Kidney tubule cell (primary cell): ENCODE measurements at regions not wholly inside any gene's neighbourhood (a gene's known extent, or its start where the extent isn't known, plus 50 kb on each side); places are given as distances from the start of the nearest gene placed in this dataset.
"Not testable (repeated sequence)": the region's sequence is repeated elsewhere in the genome, so short reads cannot be mapped to it uniquely, and the experiment has no call there.

Source experiments
- DNase-seq: peaks from one replicate; pipeline ENCODE4 v3.0.0-alpha.2; 2018; ENCODE audit warnings: low spot score

DNA sequence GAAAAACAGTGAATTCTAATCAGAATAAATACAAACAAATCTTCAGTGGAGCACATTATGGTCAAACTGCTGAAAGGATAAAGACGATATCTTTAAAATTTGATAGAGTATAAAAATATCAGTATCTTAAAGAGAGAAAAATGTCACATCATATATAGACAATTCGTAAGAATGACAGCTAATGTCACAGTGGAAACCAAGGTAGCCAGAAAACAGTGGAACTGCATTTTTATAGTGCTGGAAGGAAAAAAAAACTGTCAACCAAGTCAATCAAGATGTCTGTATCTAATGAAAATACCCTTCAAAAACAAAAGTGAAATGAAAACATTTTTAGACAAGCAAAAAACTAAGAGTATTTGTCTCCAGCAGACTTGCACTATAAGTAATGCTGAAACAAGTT lies 73.4 kb upstream of the HMGXB4 start:
- DNase-seq: no peak

DNA sequence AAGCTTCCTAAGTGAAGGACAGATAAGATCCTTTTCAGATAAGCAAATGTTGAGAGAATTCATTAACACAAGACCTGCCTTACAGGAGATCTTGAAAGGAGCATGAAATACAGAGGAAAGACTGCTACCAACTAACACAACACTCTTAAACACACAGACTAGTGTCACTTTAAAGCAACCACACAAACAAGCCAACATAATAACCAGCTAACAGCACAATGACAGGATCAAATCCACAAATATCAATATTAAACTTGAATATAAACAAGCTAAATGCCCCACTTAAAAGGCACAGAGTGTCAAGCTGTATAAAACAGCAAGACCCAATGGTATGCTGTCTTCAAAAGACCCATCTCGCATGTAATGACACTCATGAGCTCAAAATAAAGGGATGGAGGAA lies 70.8 kb upstream of the HMGXB4 start:
- no peak for DNase-seq

DNA sequence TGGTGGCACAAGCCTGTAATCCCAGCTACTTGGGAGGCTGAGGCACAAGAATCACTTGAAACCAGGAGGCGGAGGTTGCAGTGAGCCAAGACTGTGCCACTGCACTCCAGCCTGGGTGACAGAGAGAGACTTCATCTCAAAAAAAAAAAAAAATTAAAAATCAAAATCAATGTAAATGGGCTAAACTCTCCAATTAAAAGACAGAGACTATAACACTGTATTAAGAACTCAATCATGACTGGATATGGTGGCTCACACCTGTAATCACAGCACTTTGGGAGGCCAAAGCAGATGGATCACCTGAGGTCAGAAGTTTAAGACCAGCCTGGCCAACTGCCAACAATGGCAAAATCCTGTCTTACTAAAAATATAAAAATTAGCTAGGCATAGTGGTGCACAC lies 68.4 kb upstream of the HMGXB4 start:
- DNase-seq: not testable (repeated sequence)

DNA sequence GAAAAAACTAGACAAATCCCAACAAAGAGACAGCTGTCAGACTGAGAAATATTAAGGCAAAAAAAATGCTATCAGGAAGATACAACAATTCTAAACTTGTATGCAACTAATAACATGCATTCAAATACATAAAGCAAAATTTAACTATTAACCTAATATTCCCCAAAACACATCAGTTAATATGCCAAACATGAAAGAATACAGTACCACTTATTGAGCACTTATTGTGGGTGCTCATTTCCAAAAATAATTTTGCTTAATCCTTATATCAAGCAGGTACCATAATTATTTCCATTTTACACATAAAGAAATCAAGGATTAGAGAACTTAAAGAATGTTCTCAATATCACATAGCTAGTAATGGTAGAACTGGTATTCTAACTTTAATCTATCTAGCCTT lies 67.7 kb upstream of the HMGXB4 start:
- no peak for DNase-seq

DNA sequence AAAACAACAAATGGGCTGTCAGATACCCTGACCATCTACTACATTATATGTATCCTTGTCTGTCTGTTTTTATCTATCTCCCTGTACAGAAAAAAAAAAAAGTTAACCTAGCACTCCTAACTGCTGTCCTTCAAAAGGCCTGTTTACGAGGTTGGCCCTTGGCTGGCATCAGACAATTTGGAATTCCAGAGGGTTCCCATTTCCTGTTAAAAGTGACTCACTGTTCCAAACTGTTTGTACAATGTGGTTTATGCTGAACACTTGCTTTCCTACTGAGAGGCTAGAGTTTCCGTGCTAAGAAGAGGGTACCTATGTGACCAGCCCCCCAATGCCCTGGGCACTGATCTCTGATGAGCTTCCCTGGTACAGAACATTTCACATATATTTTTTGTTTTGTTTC lies 65.9 kb upstream of the HMGXB4 start:
- DNase-seq: peak; percentile 77

DNA sequence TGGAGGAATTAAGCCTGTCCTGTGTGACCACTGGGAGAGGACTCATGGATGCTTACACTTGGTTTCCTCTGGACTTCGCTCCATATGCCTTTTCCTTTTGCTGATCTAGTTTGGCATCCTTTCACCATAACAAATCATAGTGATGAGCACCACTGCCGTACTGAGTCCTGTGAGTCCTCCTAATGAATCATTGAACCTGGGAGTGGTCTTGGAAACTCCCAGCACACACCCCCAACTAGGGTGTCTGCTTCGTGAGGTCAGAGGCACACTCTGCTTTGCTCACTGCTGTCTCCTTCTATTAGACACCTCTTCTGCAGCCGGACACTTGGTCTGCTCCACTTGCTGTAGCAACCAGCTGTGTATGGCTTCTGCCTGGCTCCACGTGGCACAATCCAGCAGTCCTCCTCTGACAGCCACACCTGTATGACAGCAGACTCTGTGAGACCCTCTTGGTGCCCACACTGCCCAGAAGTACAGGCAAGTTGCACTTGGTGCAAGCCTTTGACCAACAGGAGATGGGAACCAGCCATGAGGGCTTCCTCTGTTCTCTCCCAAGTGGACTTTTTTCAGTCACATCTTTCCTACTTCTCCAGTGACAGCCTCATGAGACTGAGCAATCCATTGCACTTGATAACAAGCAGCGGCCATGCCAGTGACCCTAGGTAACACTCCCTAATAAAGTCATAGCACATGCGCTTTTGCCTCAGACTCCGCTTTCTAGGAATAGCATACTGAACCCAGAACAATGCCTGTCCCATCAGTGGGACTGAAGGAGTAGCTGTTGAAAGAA lies 65.0 kb upstream of the HMGXB4 start:
- DNase-seq: peak; percentile 76

DNA sequence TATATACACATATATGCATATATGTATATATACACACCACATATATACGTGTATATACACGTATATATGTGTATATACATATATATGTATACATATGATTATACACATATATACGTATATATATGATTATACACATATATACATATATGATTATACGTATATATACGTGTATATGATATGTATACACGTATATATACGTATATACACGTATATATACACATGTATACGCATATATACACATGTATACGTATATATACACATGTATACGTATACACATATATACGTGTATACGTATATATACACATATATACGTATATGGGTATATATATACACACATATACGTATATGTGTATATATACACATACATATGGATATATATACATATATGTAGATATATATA lies 62.1 kb upstream of the HMGXB4 start:
- DNase-seq: no peak

DNA sequence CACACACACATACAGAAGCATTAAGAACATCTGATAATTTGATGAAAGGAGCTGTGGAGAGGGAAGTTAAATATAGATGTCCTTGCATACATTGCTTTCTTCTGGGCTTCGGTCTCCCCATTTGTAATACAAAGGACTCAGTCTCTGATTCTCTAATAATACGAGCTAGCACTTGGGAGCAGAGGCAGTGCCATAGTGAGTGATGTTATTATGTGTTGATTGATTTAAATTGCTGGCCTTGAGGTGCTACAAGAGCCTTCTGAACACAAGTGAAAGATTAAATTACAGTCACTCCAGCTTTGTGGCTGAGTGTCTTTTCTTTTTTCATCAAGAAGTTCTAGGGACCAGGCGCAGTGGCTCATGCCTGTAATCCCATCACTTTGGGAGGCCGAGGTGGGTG lies 61.5 kb upstream of the HMGXB4 start:
- no peak for DNase-seq

DNA sequence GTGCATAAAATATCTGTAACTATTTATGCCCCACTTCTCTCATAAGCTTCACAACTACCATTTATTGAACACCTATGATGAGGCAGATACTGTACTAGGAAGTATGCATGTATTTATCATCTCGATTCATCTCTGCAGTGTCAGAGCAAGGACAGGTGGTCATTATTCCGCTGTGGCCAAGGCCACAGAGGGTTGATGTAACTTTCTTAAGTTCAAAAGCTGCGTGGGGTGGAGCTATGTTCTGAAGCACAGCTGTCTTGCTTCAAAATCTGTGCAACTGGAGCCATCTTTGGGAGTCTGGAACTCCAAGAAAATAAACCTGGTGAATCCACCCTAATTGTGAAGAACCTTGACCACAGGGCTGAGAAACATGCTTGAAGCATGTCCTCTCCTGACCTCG lies 60.2 kb upstream of the HMGXB4 start:
- DNase-seq: no peak

DNA sequence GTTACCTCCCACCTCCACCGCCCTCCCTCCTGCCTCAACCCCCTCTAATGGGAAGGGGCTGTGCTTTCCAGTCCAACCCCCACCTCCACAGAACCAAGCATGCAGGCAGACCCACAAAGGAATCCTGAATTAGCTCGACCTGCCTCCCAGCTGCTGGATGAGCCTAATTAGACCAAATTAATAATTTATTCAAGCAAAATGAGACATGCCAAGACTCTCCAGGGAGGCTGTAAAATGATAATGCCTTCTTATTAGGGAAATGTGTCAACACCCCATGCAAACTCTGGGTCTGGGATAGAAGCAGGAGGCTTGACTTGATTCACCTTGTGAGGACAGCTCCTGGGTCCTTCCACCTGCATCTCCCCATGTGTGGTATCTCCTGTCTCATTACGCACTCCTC lies 59.4 kb upstream of the HMGXB4 start:
- no peak for DNase-seq

DNA sequence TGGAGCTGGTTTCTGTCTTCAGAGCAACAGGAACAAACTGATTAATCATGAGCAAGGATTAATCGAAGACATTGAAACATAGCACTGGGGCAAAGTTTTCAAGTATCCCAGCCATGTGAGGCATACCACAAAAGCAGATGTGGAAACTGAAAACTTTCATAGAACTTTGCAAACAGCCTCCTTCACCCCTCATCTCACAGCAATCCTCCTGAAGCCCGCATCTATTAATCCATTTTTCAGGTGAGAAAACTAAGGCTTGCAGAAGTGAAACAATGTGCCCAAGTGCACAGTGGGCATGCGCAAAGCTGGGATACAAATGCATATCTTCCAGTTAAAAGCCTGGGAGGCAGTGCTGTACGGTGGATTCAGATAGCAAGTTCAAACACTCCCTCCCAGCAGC lies 58.6 kb upstream of the HMGXB4 start:
- no peak for DNase-seq

DNA sequence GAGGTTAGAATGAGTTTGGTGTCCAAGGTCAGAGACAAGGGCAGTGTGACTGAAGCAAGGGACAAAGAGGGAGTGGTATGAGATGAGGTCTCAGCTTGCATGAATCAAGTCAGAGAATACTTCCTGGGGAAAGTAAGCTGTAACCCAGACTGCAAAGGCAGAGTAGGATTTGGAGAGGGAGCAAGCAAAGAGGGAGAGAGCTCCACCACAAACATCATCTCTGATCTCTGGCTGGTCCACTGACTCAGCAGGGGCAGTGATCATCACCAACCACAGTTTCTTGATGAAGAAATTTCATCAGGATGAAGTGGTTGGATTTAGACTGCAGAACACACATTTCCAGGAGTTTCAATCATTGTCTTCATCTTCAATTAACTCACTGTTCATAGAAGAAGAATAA lies 54.9 kb upstream of the HMGXB4 start:
- no peak for DNase-seq

DNA sequence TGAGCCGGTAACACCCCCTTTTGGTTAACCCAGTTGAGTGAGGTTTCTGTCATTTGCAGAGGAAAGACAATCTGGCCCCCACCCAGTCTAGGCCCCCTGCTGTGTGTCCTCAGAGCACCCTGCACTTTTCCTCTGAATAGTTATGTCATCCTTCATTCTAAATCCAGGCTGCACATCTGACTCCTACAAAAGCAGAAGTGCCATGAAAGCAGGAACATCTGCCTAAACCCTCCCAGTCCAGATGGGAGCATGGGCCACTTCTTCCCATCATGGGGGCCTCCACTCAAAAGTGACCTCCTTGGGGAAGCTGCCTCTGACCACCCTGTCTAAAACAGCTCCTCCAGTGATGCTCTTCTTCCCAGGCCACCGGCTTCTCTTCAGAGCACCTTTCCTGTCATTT lies 53.7 kb upstream of the HMGXB4 start:
- DNase-seq: no peak

DNA sequence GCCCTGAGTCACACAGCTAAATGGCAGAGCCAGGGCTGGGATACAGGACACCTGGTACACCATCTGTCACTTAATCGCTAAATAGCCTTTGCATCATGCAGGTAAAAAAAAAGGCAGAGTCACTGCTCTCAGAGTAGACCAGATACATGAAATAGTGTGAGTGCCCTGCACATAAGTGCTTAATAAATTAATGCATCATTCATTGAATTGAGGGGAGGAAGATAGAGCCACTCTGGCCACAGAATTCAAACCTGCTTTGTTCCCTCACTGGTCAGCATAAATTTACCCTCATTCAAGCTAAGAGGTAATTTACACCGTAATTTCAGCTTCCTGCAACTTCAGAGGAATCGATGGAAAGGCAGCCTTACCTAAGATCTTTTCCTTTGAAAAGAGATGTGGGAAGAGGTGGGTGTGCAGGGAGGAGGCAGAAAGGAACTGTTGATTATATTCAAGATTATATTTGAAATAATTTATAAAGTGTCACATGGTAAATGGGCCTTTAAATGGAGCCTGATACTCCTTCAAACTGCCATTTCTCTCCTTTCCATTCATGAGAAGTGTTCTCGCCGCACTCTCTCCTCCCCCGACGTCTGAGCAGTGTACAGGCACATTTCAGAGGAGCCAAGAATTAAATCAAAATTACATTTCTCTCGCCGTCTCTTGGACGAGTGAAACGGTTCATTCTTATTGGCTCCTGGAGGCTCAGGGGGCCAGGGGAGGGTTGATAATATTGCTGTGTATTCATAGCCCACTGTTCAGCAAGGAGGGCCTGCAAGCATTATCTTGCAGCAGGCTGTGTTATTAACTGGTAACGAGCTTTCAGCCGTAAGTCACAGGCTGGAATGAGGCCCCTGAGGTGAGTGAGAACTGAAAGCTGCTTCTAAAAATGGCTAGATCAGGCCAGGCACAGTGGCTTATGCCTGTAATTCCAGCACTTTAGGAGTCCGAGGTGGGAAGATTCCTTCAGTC lies 52.2 kb upstream of the HMGXB4 start:
- DNase-seq: no peak

DNA sequence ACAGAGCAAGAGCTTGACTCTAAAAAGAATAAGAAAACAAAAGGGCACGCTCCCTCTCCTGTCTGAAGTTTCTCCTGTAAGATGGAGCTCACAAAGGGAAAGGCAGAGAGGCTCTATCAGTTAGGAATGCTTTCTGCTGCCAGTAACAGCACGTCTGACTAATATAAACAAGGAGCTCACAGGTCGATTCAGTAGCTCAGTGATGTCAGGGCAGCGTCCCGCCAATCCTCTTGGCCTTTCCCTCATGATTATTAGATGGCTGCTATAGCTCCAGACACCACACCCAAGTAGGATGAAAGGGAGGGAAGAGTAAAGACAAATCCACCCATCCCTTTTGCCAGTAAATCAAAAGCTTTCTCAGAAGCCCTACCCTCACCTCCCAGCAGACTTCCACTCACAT lies 51.3 kb upstream of the HMGXB4 start:
- peak; percentile 23 for DNase-seq

DNA sequence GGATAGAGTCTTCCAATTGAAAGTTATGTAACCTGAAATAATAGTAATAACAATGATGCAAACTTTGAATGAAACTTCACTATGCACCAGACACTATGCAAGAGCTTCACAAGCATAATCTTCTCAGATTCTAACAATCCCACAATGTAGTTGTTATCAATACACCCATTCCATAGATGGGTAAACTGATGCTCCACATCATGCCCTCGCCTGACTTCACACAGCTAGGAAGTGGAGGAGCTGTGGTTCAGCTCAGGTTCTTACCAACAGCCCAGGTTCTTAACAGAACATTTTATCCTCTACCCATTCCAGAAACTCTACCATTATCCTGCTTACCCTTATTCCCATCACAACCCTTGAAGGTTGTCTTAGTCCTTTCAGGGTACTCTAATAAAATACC lies 50.4 kb upstream of the HMGXB4 start:
- no peak for DNase-seq
